GM23338 (cell line): ENCODE measurements at regions not wholly inside any gene's neighbourhood (a gene's known extent, or its start where the extent isn't known, plus 50 kb on each side); places are given as distances from the start of the nearest gene placed in this dataset.

Source experiments
- ATAC-seq: fragments of 200-7000 bp; cut with Tn5 transposase; 3 replicates; pipeline ENCODE4 v1.9.1; 2020
- DNase-seq: peaks from one replicate; pipeline ENCODE4 v3.0.0-alpha.2; 2015; ENCODE audit warnings: low spot score
- H2AFZ ChIP-seq: fragments of 200-600 bp; sonication (generic); 2 replicates; pipeline ENCODE4 v1.8.0; 2016; ENCODE audit warnings: antibody characterized with exemption, mild to moderate bottlenecking, moderate library complexity
- H3F3A ChIP-seq: fragments of 200-600 bp; sonication (generic); replicated peaks from 2 replicates; pipeline ENCODE4 v1.8.0; 2017; ENCODE audit warnings: antibody characterized with exemption, mixed run types, low read depth
- H3K27ac ChIP-seq: fragments of 200-600 bp; sonication (generic); 2 replicates; pipeline ENCODE4 v1.6.1; 2016; ENCODE audit warnings: low read depth
- H3K27me3 ChIP-seq: fragments of 200-600 bp; sonication (generic); 2 replicates; pipeline ENCODE4 v1.8.0; 2016; ENCODE audit warnings: mild to moderate bottlenecking, mixed run types, moderate library complexity; ENCODE audit not compliant: insufficient read depth
- H3K36me3 ChIP-seq: fragments of 200-600 bp; sonication (generic); 2 replicates; pipeline ENCODE4 v1.8.0; 2016; ENCODE audit warnings: mild to moderate bottlenecking; ENCODE audit not compliant: insufficient read depth
- H3K4me1 ChIP-seq: fragments of 200-600 bp; sonication (generic); 2 replicates; pipeline ENCODE4 v1.8.0; 2016; ENCODE audit warnings: mild to moderate bottlenecking, moderate library complexity; ENCODE audit not compliant: insufficient read depth
- H3K4me2 ChIP-seq: fragments of 200-600 bp; sonication (generic); 2 replicates; pipeline ENCODE4 v1.7.1; 2017; ENCODE audit warnings: mixed run types
- H3K4me3 ChIP-seq: fragments of 200-600 bp; sonication (generic); 2 replicates; pipeline ENCODE4 v1.6.1; 2016; ENCODE audit warnings: mixed run types
- H3K79me2 ChIP-seq: fragments of 200-600 bp; sonication (generic); replicated peaks from 2 replicates; pipeline ENCODE4 v1.8.0; 2017; ENCODE audit warnings: mild to moderate bottlenecking; ENCODE audit not compliant: insufficient read depth
- H3K9me2 ChIP-seq: fragments of 200-600 bp; sonication (generic); 2 replicates; pipeline ENCODE4 v1.8.0; 2017; ENCODE audit not compliant: insufficient read depth
- H4K20me1 ChIP-seq: fragments of 200-600 bp; sonication (generic); replicated peaks from 2 replicates; pipeline ENCODE4 v1.8.0; 2017; ENCODE audit warnings: mild to moderate bottlenecking; ENCODE audit not compliant: insufficient read depth
- H3K27ac Mint-ChIP-seq: 2 replicates; pipeline ENCODE4 v1.8.0; 2020; ENCODE audit warnings: inconsistent platforms, mild to moderate bottlenecking, moderate library complexity, mixed read lengths
- H3K27me3 Mint-ChIP-seq: 3 replicates; pipeline ENCODE4 v1.8.0; 2022; ENCODE audit warnings: low read depth, mild to moderate bottlenecking, moderate library complexity, mixed read lengths, inconsistent platforms; ENCODE audit not compliant: insufficient read depth, poor library complexity
- H3K36me3 Mint-ChIP-seq: 3 replicates; pipeline ENCODE4 v1.8.0; 2021; ENCODE audit warnings: low read depth, mild to moderate bottlenecking, inconsistent platforms, moderate library complexity, mixed read lengths
- H3K4me1 Mint-ChIP-seq: 3 replicates; pipeline ENCODE4 v1.8.0; 2020; ENCODE audit warnings: mild to moderate bottlenecking, inconsistent platforms, mixed read lengths
- H3K4me3 Mint-ChIP-seq: 3 replicates; pipeline ENCODE4 v1.8.0; 2021; ENCODE audit warnings: moderate library complexity, mild to moderate bottlenecking, inconsistent platforms, mixed read lengths
- H3K9me3 Mint-ChIP-seq: 3 replicates; pipeline ENCODE4 v1.8.0; 2020; ENCODE audit warnings: moderate library complexity, mild to moderate bottlenecking, inconsistent platforms, mixed read lengths
- ZNF462 ChIP-seq: fragments of 250-450 bp; sonication (Bioruptor Pico); IDR thresholded peaks from 2 replicates; pipeline ENCODE4 v1.5.0; 2020; ENCODE audit warnings: mild to moderate bottlenecking, moderate library complexity
- TF ChIP-seq, protein P1 (sequence below): IDR thresholded peaks from 2 replicates; pipeline ENCODE4 v1.6.1; 2016; ENCODE audit warnings: antibody characterized with exemption

DNA sequence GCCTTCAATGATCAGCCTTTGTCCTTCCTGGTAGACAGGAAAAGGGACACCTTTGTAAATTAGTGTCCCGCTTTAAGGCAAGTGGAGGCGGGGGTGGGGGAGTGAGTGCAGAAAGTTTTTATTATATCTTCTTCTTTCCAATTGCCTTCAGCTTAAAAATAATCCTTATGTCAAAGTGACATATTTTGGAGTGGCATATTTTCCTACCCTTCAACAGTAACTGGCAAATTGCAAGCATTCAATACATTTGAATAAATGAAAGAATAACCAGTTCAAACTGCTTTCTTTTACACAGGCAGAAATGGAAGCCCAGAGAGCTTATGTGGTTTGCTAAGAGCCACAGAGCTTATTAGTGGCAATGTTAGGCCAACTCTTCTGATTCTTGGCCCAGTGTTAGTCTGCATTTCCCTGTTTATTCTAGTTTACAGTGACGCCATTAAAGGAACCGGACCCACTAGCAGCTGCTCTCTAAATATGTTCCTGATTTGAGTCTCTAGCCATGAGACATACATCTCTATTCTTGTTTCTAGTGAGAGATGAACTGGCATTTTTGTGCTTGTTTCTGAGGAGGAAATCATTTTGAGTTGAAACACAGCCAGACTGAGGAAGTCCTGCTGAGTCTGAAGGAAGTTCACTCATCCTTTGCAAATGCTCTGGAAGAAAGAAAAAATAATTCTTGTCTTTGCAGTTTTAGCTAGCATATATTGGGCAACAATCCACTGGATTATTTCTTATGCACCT is 468.7 kb downstream of the NOVA1 start (continued):
- TF ChIP-seq ZNF462 = no peak
- TF ChIP-seq, protein P1, sequence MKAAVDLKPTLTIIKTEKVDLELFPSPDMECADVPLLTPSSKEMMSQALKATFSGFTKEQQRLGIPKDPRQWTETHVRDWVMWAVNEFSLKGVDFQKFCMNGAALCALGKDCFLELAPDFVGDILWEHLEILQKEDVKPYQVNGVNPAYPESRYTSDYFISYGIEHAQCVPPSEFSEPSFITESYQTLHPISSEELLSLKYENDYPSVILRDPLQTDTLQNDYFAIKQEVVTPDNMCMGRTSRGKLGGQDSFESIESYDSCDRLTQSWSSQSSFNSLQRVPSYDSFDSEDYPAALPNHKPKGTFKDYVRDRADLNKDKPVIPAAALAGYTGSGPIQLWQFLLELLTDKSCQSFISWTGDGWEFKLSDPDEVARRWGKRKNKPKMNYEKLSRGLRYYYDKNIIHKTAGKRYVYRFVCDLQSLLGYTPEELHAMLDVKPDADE = no peak

DNA sequence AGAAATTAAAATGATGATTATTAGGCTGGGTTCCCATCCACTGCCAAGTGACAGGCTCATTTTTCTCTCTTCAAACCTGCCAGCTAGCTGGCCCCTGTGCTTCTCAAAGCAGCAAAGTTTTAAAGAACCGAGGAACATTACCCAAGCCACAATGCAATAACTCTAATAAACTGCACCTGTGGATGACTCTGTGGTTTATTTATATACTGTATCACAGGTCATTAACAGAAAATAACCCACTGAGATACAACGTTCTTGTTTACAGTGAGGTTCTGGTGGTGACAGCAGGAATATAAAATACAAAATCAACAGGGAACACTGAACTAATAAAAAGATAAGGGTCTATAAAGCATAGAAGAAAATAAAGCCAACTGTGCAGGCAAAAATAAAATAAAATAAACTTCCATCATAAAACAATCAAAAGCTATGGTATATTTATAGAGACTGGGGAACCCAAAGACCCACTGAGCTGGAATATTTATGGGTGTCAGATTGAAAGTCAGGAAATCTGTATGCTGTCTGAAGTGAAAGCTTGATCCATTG is 472.9 kb downstream of the NOVA1 start:
- no peak for ATAC-seq
- H3K27ac Mint-ChIP-seq = no peak overlapping the region
- H3K9me3 Mint-ChIP-seq = no peaks in the 10 kb centered on the region
- Histone ChIP-seq H3K36me3 (no peaks in the 10 kb centered on the region), H3K9me2 (no peaks in the 10 kb centered on the region), H3K27ac (no peak overlapping the region), H3K27me3 (no peaks in the 10 kb centered on the region), H3K4me1 (peaks cover 12% of the 10 kb centered on the region), H2AFZ (no peak overlapping the region), H3K4me3 (no peak overlapping the region), H4K20me1 (no peaks in the 10 kb centered on the region), H3K4me2 (no peak overlapping the region), H3F3A (no peaks in the 10 kb centered on the region), H3K79me2 (no peaks in the 10 kb centered on the region)
- no peak for DNase-seq
- H3K27me3 Mint-ChIP-seq = peaks cover 5% of the 10 kb centered on the region
- H3K36me3 Mint-ChIP-seq = no peaks in the 10 kb centered on the region
- H3K4me3 Mint-ChIP-seq = no peak overlapping the region
- H3K4me1 Mint-ChIP-seq = peaks cover 18% of the 10 kb centered on the region; the same call in 2 of the 3 replicates
- TF ChIP-seq ZNF462 = no peak
